GM19328 (cell line): ENCODE measurements at regions not wholly inside any gene's neighbourhood (a gene's known extent, or its start where the extent isn't known, plus 50 kb on each side); places are given as distances from the start of the nearest gene placed in this dataset.

Experiments
- ATAC-seq: cut with Tn5 transposase; IDR thresholded peaks from one replicate; pipeline ENCODE4 v1.9.1; 2021; ENCODE audit warnings: mild to moderate bottlenecking, moderate library complexity; ENCODE audit not compliant: unreplicated experiment

- ATAC-seq, result no peak
Measured at GRCh38 chr5:74429495-74429894, 211.0 kb downstream of the ENC1 start.

- ATAC-seq, result no peak
Measured at GRCh38 chr5:74428876-74429275, 211.7 kb downstream of the ENC1 start.

GRCh38 chr5:74428275-74428674 lies 212.3 kb downstream of the ENC1 start:
- ATAC-seq, result no peak

- ATAC-seq, result no peak
Measured at GRCh38 chr5:74426506-74426905, 214.0 kb downstream of the ENC1 start.

GRCh38 chr5:74424162-74424868 lies 216.2 kb downstream of the ENC1 start:
- no peak for ATAC-seq

GRCh38 chr5:74423383-74423782 lies 217.1 kb downstream of the ENC1 start:
- ATAC-seq, result no peak

GRCh38 chr5:74422671-74423070 lies 217.9 kb downstream of the ENC1 start:
- ATAC-seq, result no peak

- ATAC-seq, result no peak
Measured at GRCh38 chr5:74422030-74422429, 218.5 kb downstream of the ENC1 start.

GRCh38 chr5:74421377-74421776 lies 219.2 kb downstream of the ENC1 start:
- no peak for ATAC-seq

- ATAC-seq, result no peak
Measured at GRCh38 chr5:74420947-74421346, 219.6 kb downstream of the ENC1 start.

- ATAC-seq, result no peak
Measured at GRCh38 chr5:74420220-74420619, 220.3 kb downstream of the ENC1 start.

GRCh38 chr5:74419468-74419867 lies 221.1 kb downstream of the ENC1 start:
- ATAC-seq, result no peak

GRCh38 chr5:74418709-74419108 lies 221.8 kb downstream of the ENC1 start:
- no peak for ATAC-seq

GRCh38 chr5:74418261-74418660 lies 222.3 kb downstream of the ENC1 start:
- no peak for ATAC-seq

- no peak for ATAC-seq
Measured at GRCh38 chr5:74415695-74416102, 224.8 kb downstream of the ENC1 start.

GRCh38 chr5:74414228-74414627 lies 226.3 kb downstream of the ENC1 start:
- no peak for ATAC-seq

GRCh38 chr5:74413403-74414048 lies 227.0 kb downstream of the ENC1 start:
- ATAC-seq, result no peak

- no peak for ATAC-seq
Measured at GRCh38 chr5:74412066-74412465, 228.5 kb downstream of the ENC1 start.

GRCh38 chr5:74409712-74410111 lies 230.8 kb downstream of the ENC1 start:
- no peak for ATAC-seq

- ATAC-seq, result no peak
Measured at GRCh38 chr5:74409166-74409706, 231.3 kb downstream of the ENC1 start.

- ATAC-seq, result no peak
Measured at GRCh38 chr5:74408150-74409043, 232.1 kb downstream of the ENC1 start.
